K562 (cell line): ENCODE measurements at regions not wholly inside any gene's neighbourhood (a gene's known extent, or its start where the extent isn't known, plus 50 kb on each side); places are given as distances from the start of the nearest gene placed in this dataset.

Source experiments
- ATAC-seq: fragments of 200-7000 bp; cut with Tn5 transposase; 3 replicates; pipeline ENCODE4 v1.9.1; 2020; ENCODE audit warnings: moderate library complexity
- BruUV-seq: library from RNA; stranded (reverse); fragments of 400-500 nt; replicated peaks from 2 replicates; lab custom pipeline; 2021; lab: Mats Ljungman, UMichigan
- CTCF ChIA-PET: fragments of 300-600 bp; formaldehyde crosslinking; extraction: SDS; loops from one replicate; lab custom pipeline; 2021; ENCODE audit warnings: low intra/inter-chr PET ratio; lab: Yijun Ruan, JAX
- POLR2A ChIA-PET: fragments of 300-600, 350-650 bp; sonication (Branson Sonifier 250); formaldehyde crosslinking; extraction: SDS; loops from one replicate; lab custom pipeline; 2021; ENCODE audit warnings: antibody characterized with exemption, inconsistent platforms; lab: Yijun Ruan, JAX
- DNase-seq, 4 experiments: peaks; one replicate each; pipeline versions ENCODE4 v3.0.0 to v3.0.0-alpha.2; 2011 to 2018; ENCODE audit warnings: low spot score in 3 of 4, mixed read lengths in 3 of 4; ENCODE audit errors: extremely low read depth in 1 of 4
- FAIRE-seq: peaks from 2 replicates; lab custom pipeline; 2011; peaks lifted over from hg19 to GRCh38; lab: Jason Lieb, UNC
- H2AFZ ChIP-seq: 2 replicates; pipeline ENCODE4 v1.6.0; 2011; ENCODE audit warnings: low read depth, low read length, control low read depth, inconsistent platforms
- H3K27ac ChIP-seq: fragments of 200-600 bp; 3 replicates; pipeline ENCODE4 v1.8.0; 2011; ENCODE audit warnings: low read depth, mild to moderate bottlenecking, control low read depth, inconsistent platforms, low read length, moderate library complexity, mixed read lengths; ENCODE audit errors: extremely low read depth
- H3K27me3 ChIP-seq, 2 experiments: fragments of 300-600 bp in 1 of 2; 2 replicates in 1 of 2; 3 replicates in 1 of 2; pipeline versions ENCODE4 v1.6.0 to v1.8.0; 2011; ENCODE audit warnings: inconsistent platforms in 2 of 2, low read length in 2 of 2, mild to moderate bottlenecking in 1 of 2, mixed read lengths in 1 of 2, moderate library complexity in 1 of 2; ENCODE audit not compliant: control insufficient read depth in 2 of 2, insufficient read depth in 2 of 2
- H3K36me3 ChIP-seq: fragments of 300-600 bp; 3 replicates; pipeline ENCODE4 v1.8.0; 2011; ENCODE audit warnings: mild to moderate bottlenecking, low read length, inconsistent platforms; ENCODE audit not compliant: control insufficient read depth, insufficient read depth
- H3K4me1 ChIP-seq, 2 experiments: fragments of 200-600 bp in 1 of 2; replicated peaks in 1 of 2; 2 replicates in 1 of 2; 3 replicates in 1 of 2; pipeline versions ENCODE4 v1.5.1 to v1.8.0; 2011; ENCODE audit warnings: inconsistent platforms in 2 of 2, low read length in 2 of 2, mild to moderate bottlenecking in 1 of 2, mixed read lengths in 1 of 2, moderate library complexity in 1 of 2; ENCODE audit not compliant: control insufficient read depth in 2 of 2, insufficient read depth in 2 of 2
- H3K4me2 ChIP-seq: 2 replicates; pipeline ENCODE4 v1.6.1; 2011; ENCODE audit warnings: low read length, control low read depth, inconsistent platforms, mixed read lengths; ENCODE audit not compliant: insufficient read depth
- H3K4me3 ChIP-seq: fragments of 200-600 bp; sonication (generic), shearing (Covaris generic); 2 replicates; pipeline ENCODE4 v1.5.1; 2016; ENCODE audit warnings: control low read depth, inconsistent platforms
- H3K79me2 ChIP-seq: fragments of 200-600 bp; 3 replicates; pipeline ENCODE4 v1.8.0; 2011; ENCODE audit warnings: low read length, inconsistent platforms; ENCODE audit not compliant: control insufficient read depth, insufficient read depth
- H3K9ac ChIP-seq, 2 experiments: 2 replicates each; pipeline versions ENCODE4 v1.6.0 to v1.6.1; 2011; ENCODE audit warnings: low read depth in 2 of 2, low read length in 2 of 2, control low read depth in 1 of 2, inconsistent platforms in 1 of 2, mild to moderate bottlenecking in 1 of 2, mixed read lengths in 1 of 2; ENCODE audit not compliant: insufficient read depth in 1 of 2
- H3K9me1 ChIP-seq: one replicate; pipeline ENCODE4 v1.6.0; 2011; ENCODE audit warnings: inconsistent platforms, mild to moderate bottlenecking, low read length, moderate library complexity; ENCODE audit not compliant: control insufficient read depth, insufficient read depth
- H3K9me3 ChIP-seq: replicated peaks from 2 replicates; pipeline ENCODE4 v1.5.1; 2011; ENCODE audit warnings: low read depth, low read length, inconsistent platforms; ENCODE audit not compliant: control insufficient read depth, insufficient read depth
- H4K20me1 ChIP-seq: replicated peaks from 2 replicates; pipeline ENCODE4 v1.6.1; 2011; ENCODE audit warnings: low read length, inconsistent platforms, mixed read lengths; ENCODE audit not compliant: control insufficient read depth, insufficient read depth
- ATF3 ChIP-seq, 2 experiments: fragments of 450-650 bp in 1 of 2; sonication (generic) in 1 of 2; formaldehyde crosslinking in 1 of 2; IDR thresholded peaks in 1 of 2; conservative IDR thresholded peaks in 1 of 2; 2 replicates each; pipeline versions ENCODE4 v1.6.1 to v1.8.1; 2016 to 2023; ENCODE audit warnings: mild to moderate bottlenecking in 2 of 2, moderate library complexity in 2 of 2, inconsistent platforms in 1 of 2, missing genetic modification reagents in 1 of 2
- ATF4 ChIP-seq: fragments of 450-650 bp; formaldehyde crosslinking; IDR thresholded peaks from 2 replicates; pipeline ENCODE4 v1.4.0; 2022; ENCODE audit warnings: mild to moderate bottlenecking, moderate library complexity
- CEBPG ChIP-seq, 3 experiments: fragments of 200-800 bp in 1 of 3; sonication (Bioruptor generic) in 1 of 3; sonication (generic) in 1 of 3; formaldehyde crosslinking in 1 of 3; IDR thresholded peaks in 2 of 3; conservative IDR thresholded peaks in 1 of 3; 2 replicates each; pipeline versions ENCODE4 v1.6.1 to v1.8.0; 2016 to 2022; ENCODE audit warnings: missing compliant biosample characterization in 2 of 3, missing genetic modification characterization in 2 of 3, mild to moderate bottlenecking in 1 of 3, missing genetic modification reagents in 1 of 3
- CXXC5 ChIP-seq: fragments of 250-450 bp; sonication (Bioruptor Pico); IDR thresholded peaks from 2 replicates; pipeline ENCODE4 v1.8.0; 2022; ENCODE audit warnings: inconsistent platforms, mild to moderate bottlenecking, moderate library complexity
- ZSCAN32 ChIP-seq: fragments of 450-650 bp; formaldehyde crosslinking; IDR thresholded peaks from 2 replicates; pipeline ENCODE4 v1.4.0; 2020; ENCODE audit warnings: mild to moderate bottlenecking, moderate library complexity
- WGBS: fragments of 100-300 bp; shearing (Covaris generic); methylation state at CpG from one replicate; pipeline ENCODE4 v1.1.6; 2016; ENCODE audit warnings: low coverage, mixed read lengths; ENCODE audit not compliant: insufficient coverage; ENCODE audit errors: missing lambda C conversion rate; 5-methylcytosine and 5-hydroxymethylcytosine counted together
- in situ Hi-C: fragments of 300-500 bp; cut with MboI; formaldehyde crosslinking; loops from 4 replicates; pipeline ENCODE4 v1.15.0; 2018; ENCODE audit warnings: inconsistent platforms, mixed read lengths
- intact Hi-C: fragments of 100-400 bp; cut with micrococcal nuclease; formaldehyde crosslinking; loops from 2 replicates; pipeline ENCODE4 v1.14.2; 2022

DNA sequence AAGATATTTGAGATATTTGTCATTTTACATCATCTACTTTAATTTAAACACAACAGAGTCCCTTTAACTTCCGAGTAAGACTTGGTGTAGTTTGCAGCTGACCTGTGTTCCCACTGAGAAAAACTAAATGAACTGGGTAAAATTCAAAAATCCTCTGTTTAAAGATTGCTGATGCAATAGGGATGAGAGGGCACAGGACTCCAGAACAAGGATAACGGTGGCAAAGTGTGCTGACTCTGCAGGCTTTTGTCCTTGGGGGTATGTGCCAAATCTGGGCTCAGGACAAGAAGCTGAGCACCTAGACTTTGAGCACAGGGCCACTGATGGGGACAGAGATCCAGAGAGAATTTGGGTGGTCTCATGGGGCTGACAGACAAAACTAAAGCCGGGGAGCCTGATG lies 156.8 kb downstream of the CCDC71L start:
- BruUV-seq, result no TSS peak
- Histone ChIP-seq H3K36me3 (no peaks in the 10 kb centered on the region), H2AFZ (peak overlapping the region; percentile 60), H3K79me2 (no peaks in the 10 kb centered on the region)
- CTCF ChIA-PET, result no interaction called here
- TF ChIP-seq ATF4 (CRISPR knock-in tag), result peak; percentile 67; the same call in 1 of the 2 replicates
- no peak for TF ChIP-seq CXXC5 (CRISPR knock-in tag)
- TF ChIP-seq ATF3 (IDR thresholded peaks at IDR 0.05), result peak; percentile 43
- TF ChIP-seq ATF3 (CRISPR knock-in tag; conservative IDR thresholded peaks at IDR 0.05), result no peak
- peak; percentile 53; the same call in 1 of the 2 replicates for TF ChIP-seq ZSCAN32 (CRISPR knock-in tag)
- peak; percentile 33; the same call in 1 of the 2 replicates for TF ChIP-seq CEBPG (CRISPR knock-in tag; IDR thresholded peaks at IDR 0.05)
- peak; percentile 5 to 44; a peak in 2 of 4 replicates for TF ChIP-seq CEBPG (tag; conservative IDR thresholded peaks at IDR 0.05 in 1 of 2, IDR thresholded peaks at IDR 0.05 in 1 of 2)
- TF ChIP-seq, all 486 proteins: peak for 4
- POLR2A ChIA-PET, result interaction anchor here (0.6 kb wide), 2 partner anchors 13 to 274 kb away, joined by 3 to 4 read pairs; no protein-coding TSS in a partner anchor
- WGBS, result 86% methylated on average over 3 of the region's 3 CpGs
- H3K9me3 ChIP-seq, result no peaks in the 10 kb centered on the region; the same call in 1 of the 2 replicates
- no peaks in the 10 kb centered on the region for H4K20me1 ChIP-seq
- no peak overlapping the region for H3K4me2 ChIP-seq
- H3K27me3 ChIP-seq, result no peaks in the 10 kb centered on the region
- H3K4me3 ChIP-seq, result no peak overlapping the region
- H3K4me1 ChIP-seq, result peaks cover 6 to 25% of the 10 kb centered on the region in 2 experiments; a peak in 4 of 5 replicates
- no peaks in the 10 kb centered on the region for H3K9me1 ChIP-seq
- H3K27ac ChIP-seq, result no peak overlapping the region
- in situ Hi-C loops (no loop called here), intact Hi-C loops (no loop called here)
- no peak for DNase-seq
- FAIRE-seq, result no peak
- no peak overlapping the region for H3K9ac ChIP-seq
- no peak for ATAC-seq
